Progenitor cell of endocrine pancreas (in vitro differentiated cells): ENCODE measurements at regions not wholly inside any gene's neighbourhood (a gene's known extent, or its start where the extent isn't known, plus 50 kb on each side); places are given as distances from the start of the nearest gene placed in this dataset.

Source experiments
- DNase-seq: peaks from one replicate; pipeline ENCODE4 v3.0.0; 2021; ENCODE audit warnings: low spot score; ENCODE audit not compliant: unreplicated experiment
- H3K27ac Mint-ChIP-seq: 2 replicates; pipeline ENCODE4 v1.8.0; 2021; ENCODE audit warnings: mild to moderate bottlenecking, moderate library complexity, mixed read lengths
- H3K27me3 Mint-ChIP-seq: 2 replicates; pipeline ENCODE4 v1.8.0; 2021; ENCODE audit warnings: mixed read lengths
- H3K36me3 Mint-ChIP-seq: 2 replicates; pipeline ENCODE4 v1.8.0; 2022; ENCODE audit warnings: mixed read lengths; ENCODE audit not compliant: insufficient read depth
- H3K4me1 Mint-ChIP-seq: 2 replicates; pipeline ENCODE4 v1.8.0; 2021; ENCODE audit warnings: low read depth, mixed read lengths
- H3K4me3 Mint-ChIP-seq: 2 replicates; pipeline ENCODE4 v1.8.0; 2021; ENCODE audit warnings: low read depth, mild to moderate bottlenecking, moderate library complexity, mixed read lengths
- H3K9me3 Mint-ChIP-seq: 2 replicates; pipeline ENCODE4 v1.8.0; 2021; ENCODE audit warnings: low read depth, mixed read lengths
- TF ChIP-seq, protein P1 (sequence below): fragments of 200-600 bp; sonication (generic); IDR thresholded peaks from one replicate; pipeline ENCODE4 v1.5.0; 2021; ENCODE audit warnings: antibody characterized with exemption, mild to moderate bottlenecking; ENCODE audit not compliant: unreplicated experiment

DNA sequence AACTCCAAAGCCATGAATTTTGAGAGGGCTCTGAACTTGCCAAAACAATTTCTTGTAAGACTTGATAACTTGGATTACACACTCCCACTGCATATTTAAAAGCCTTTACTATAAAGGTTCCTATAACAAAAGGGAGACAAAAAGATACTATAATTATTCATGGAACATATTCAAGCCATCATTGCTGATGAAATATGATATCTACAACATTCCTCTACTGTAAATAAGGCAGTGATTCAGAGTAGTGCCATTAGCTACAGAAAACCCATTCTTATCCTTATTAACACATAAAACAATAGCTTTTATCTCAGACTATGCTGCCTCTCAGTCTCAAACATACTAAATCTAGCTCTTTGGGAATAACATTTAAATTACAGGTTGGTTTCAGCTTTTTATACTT, 675.5 kb upstream of the CXADR start:
- no peaks in the 10 kb centered on the region for H3K9me3 Mint-ChIP-seq
- no peak for DNase-seq
- no peak overlapping the region for H3K4me3 Mint-ChIP-seq
- TF ChIP-seq, protein P1, sequence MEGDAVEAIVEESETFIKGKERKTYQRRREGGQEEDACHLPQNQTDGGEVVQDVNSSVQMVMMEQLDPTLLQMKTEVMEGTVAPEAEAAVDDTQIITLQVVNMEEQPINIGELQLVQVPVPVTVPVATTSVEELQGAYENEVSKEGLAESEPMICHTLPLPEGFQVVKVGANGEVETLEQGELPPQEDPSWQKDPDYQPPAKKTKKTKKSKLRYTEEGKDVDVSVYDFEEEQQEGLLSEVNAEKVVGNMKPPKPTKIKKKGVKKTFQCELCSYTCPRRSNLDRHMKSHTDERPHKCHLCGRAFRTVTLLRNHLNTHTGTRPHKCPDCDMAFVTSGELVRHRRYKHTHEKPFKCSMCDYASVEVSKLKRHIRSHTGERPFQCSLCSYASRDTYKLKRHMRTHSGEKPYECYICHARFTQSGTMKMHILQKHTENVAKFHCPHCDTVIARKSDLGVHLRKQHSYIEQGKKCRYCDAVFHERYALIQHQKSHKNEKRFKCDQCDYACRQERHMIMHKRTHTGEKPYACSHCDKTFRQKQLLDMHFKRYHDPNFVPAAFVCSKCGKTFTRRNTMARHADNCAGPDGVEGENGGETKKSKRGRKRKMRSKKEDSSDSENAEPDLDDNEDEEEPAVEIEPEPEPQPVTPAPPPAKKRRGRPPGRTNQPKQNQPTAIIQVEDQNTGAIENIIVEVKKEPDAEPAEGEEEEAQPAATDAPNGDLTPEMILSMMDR = no peak
- H3K27ac Mint-ChIP-seq = no peak overlapping the region
- no peaks in the 10 kb centered on the region for H3K36me3 Mint-ChIP-seq
- peaks cover 2% of the 10 kb centered on the region for H3K4me1 Mint-ChIP-seq
- H3K27me3 Mint-ChIP-seq = no peaks in the 10 kb centered on the region

DNA sequence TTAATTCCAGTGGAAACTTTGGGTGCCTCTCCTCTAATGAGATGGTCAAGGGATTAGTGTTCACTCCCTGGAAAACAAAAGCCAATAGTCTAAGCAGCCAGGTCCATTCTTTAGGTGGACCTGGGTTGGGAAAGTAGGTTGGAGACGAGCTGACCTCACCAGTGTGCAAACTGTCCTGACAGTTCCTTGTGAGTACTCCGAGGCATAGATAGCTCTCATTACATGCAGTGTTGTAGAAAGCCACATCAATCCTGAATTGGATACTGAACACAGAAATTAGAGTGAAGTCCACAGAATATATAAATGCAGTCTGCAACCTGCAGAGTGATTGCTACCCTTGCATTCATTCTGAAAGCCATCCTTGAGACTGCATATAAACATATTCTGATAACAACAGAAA, 675.1 kb upstream of the CXADR start:
- Mint-ChIP-seq H3K36me3 (no peaks in the 10 kb centered on the region), H3K4me1 (peaks cover 2% of the 10 kb centered on the region), H3K27me3 (no peaks in the 10 kb centered on the region), H3K9me3 (no peaks in the 10 kb centered on the region), H3K27ac (no peak overlapping the region), H3K4me3 (no peak overlapping the region)
- no peak for DNase-seq
- TF ChIP-seq, protein P1 = no peak

DNA sequence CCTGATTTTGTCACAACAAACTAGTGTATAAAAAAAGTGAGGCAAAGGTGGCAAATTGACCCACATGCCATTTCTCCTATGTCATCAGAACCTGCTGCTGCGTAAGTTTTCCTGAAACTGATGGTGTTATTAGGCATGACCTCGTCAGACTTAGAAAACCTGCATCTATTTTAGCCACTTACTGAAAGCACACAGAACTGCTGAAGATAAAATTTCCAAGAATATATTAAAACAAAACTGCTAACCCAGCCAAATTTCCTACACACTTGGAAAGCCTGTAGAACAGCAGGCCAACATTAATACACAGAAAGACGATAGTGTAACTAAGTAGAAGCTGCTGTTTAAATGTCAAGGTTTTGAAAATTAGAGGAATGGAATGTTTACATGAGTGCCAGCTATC, 674.5 kb upstream of the CXADR start:
- no peak for DNase-seq
- H3K4me3 Mint-ChIP-seq = no peak overlapping the region
- H3K9me3 Mint-ChIP-seq = no peaks in the 10 kb centered on the region
- no peak overlapping the region for H3K27ac Mint-ChIP-seq
- TF ChIP-seq, protein P1 = no peak
- no peaks in the 10 kb centered on the region for H3K36me3 Mint-ChIP-seq
- no peaks in the 10 kb centered on the region for H3K27me3 Mint-ChIP-seq
- peaks cover 2% of the 10 kb centered on the region for H3K4me1 Mint-ChIP-seq

- Mint-ChIP-seq H3K4me1 (peaks cover 2% of the 10 kb centered on the region), H3K4me3 (no peak overlapping the region), H3K27ac (no peak overlapping the region), H3K9me3 (no peaks in the 10 kb centered on the region), H3K36me3 (no peaks in the 10 kb centered on the region), H3K27me3 (no peaks in the 10 kb centered on the region)
- DNase-seq = no peak
- TF ChIP-seq, protein P1 = no peak
Measured at GRCh38 chr21:16840538-16840937, 672.3 kb upstream of the CXADR start.

DNA sequence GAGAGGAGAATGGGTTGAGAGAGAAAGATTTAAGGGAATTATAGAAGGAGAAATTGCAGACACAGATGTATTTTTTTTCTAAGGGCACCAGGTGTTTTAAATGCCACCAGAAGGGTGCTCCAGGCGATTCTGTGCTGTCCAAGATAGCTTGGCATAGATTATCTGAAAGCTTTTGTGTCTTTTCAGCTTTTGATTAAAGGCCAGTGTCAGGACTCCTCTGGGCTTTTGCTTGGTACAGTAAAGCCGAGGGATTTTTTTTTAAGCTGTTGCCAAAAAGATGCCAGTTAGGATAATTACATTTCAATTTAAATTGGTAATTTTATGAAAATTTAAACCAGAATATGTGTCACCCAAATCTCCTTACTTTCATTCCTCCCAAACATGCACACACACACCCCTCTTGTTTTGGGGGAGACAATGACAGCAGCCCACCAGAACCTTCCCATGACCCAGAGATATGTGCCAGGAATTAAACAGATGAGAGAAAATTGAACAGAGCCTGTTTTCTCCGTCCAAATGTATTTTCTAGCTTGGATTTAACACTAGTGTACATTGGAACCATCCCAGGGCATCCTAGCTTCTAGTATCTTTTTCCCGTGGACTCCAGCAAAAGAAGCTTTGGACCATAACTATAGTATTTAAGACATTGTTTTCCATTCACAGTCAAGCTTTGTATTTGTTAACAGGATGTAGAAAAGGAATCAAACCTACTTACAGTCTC, 670.7 kb upstream of the CXADR start:
- Mint-ChIP-seq H3K4me1 (peaks cover 2% of the 10 kb centered on the region), H3K36me3 (no peaks in the 10 kb centered on the region)

More for the DNA sequence above, 670.7 kb upstream of the CXADR start:
- Mint-ChIP-seq H3K4me3 (no peak overlapping the region), H3K9me3 (no peaks in the 10 kb centered on the region), H3K27me3 (no peaks in the 10 kb centered on the region), H3K27ac (no peak overlapping the region)
- TF ChIP-seq, protein P1 = no peak
- no peak for DNase-seq
